WTC11 (cell line): ENCODE measurements at regions not wholly inside any gene's neighbourhood (a gene's known extent, or its start where the extent isn't known, plus 50 kb on each side); places are given as distances from the start of the nearest gene placed in this dataset.

Experiments used
- ATAC-seq: fragments of 200-7000 bp; cut with Tn5 transposase; 2 replicates; pipeline ENCODE4 v1.10.0; 2021; ENCODE audit warnings: mild to moderate bottlenecking, moderate library complexity
- CTCF ChIA-PET: fragments of 300-600 bp; sonication (Branson Sonifier 250); formaldehyde crosslinking; loops from one replicate; lab custom pipeline; 2021; ENCODE audit warnings: antibody characterized with exemption; lab: Charles Lee
- POLR2A ChIA-PET: fragments of 350-600 bp; sonication (Branson Sonifier 250); formaldehyde crosslinking; loops from one replicate; lab custom pipeline; 2021; ENCODE audit warnings: antibody characterized with exemption; lab: Charles Lee
- DNase-seq: peaks from one replicate; pipeline ENCODE4 v3.0.0; 2021; ENCODE audit warnings: low spot score
- H3K27ac Mint-ChIP-seq: 2 replicates; pipeline ENCODE4 v1.8.0; 2021; ENCODE audit warnings: mixed read lengths
- H3K27me3 Mint-ChIP-seq: 2 replicates; pipeline ENCODE4 v1.8.0; 2021; ENCODE audit warnings: low read depth, mild to moderate bottlenecking, moderate library complexity, mixed read lengths
- H3K36me3 Mint-ChIP-seq: 2 replicates; pipeline ENCODE4 v1.8.0; 2021; ENCODE audit warnings: mixed read lengths
- H3K4me1 Mint-ChIP-seq: 2 replicates; pipeline ENCODE4 v1.8.0; 2022; ENCODE audit warnings: mixed read lengths
- H3K4me3 Mint-ChIP-seq: 2 replicates; pipeline ENCODE4 v1.8.0; 2021; ENCODE audit warnings: mild to moderate bottlenecking, moderate library complexity, mixed read lengths
- H3K9me3 Mint-ChIP-seq: 2 replicates; pipeline ENCODE4 v1.8.0; 2021; ENCODE audit warnings: mixed read lengths
- ARID4B ChIP-seq: sonication (generic); formaldehyde crosslinking; IDR thresholded peaks from 2 replicates; pipeline ENCODE4 v1.8.0; 2023; ENCODE audit warnings: missing genetic modification reagents, mild to moderate bottlenecking, borderline replicate concordance
- ATF1 ChIP-seq: sonication (generic); formaldehyde crosslinking; IDR thresholded peaks from 2 replicates; pipeline ENCODE4 v1.8.1; 2023; ENCODE audit warnings: mild to moderate bottlenecking, moderate library complexity, missing genetic modification reagents
- E2F1 ChIP-seq: sonication (generic); formaldehyde crosslinking; IDR thresholded peaks from 2 replicates; pipeline ENCODE4 v1.8.0; 2022; ENCODE audit warnings: mild to moderate bottlenecking, missing genetic modification reagents
- GRHL2 ChIP-seq: fragments of 250-450 bp; sonication (Bioruptor Pico); IDR thresholded peaks from 2 replicates; pipeline ENCODE4 v1.8.0; 2022; ENCODE audit warnings: mild to moderate bottlenecking, moderate library complexity; ENCODE audit not compliant: insufficient replicate concordance, severe bottlenecking
- JUN ChIP-seq: sonication (generic); formaldehyde crosslinking; IDR thresholded peaks from 2 replicates; pipeline ENCODE4 v1.8.0; 2023; ENCODE audit warnings: mild to moderate bottlenecking, missing genetic modification reagents
- OVOL2 ChIP-seq: fragments of 250-450 bp; sonication (Bioruptor Pico); IDR thresholded peaks from 2 replicates; pipeline ENCODE4 v1.9.0; 2021; ENCODE audit warnings: mild to moderate bottlenecking, borderline replicate concordance
- PREB ChIP-seq: sonication (generic); formaldehyde crosslinking; IDR thresholded peaks from 2 replicates; pipeline ENCODE4 v1.8.1; 2022; ENCODE audit warnings: mild to moderate bottlenecking, missing genetic modification reagents, moderate library complexity, borderline replicate concordance
- STAT6 ChIP-seq: sonication (generic); formaldehyde crosslinking; conservative IDR thresholded peaks from 2 replicates; pipeline ENCODE4 v1.8.1; 2023; ENCODE audit warnings: mild to moderate bottlenecking, low read depth, missing genetic modification reagents, moderate library complexity
- TCF7 ChIP-seq: sonication (generic); formaldehyde crosslinking; IDR thresholded peaks from 2 replicates; pipeline ENCODE4 v1.8.0; 2022; ENCODE audit warnings: mild to moderate bottlenecking, low read depth, missing genetic modification reagents, moderate library complexity
- ZNF263 ChIP-seq: sonication (generic); formaldehyde crosslinking; IDR thresholded peaks from 2 replicates; pipeline ENCODE4 v1.8.1; 2022; ENCODE audit warnings: low read depth, mild to moderate bottlenecking, moderate library complexity, missing genetic modification reagents
- ZNF396 ChIP-seq: fragments of 250-450 bp; sonication (Bioruptor Pico); IDR thresholded peaks from 2 replicates; pipeline ENCODE4 v1.8.0; 2021; ENCODE audit warnings: mild to moderate bottlenecking, moderate library complexity, borderline replicate concordance
- ZSCAN18 ChIP-seq: fragments of 250-450 bp; sonication (Bioruptor Pico); IDR thresholded peaks from 2 replicates; pipeline ENCODE4 v2.1.2; 2022; ENCODE audit warnings: mild to moderate bottlenecking, moderate library complexity
- TF ChIP-seq, protein P1 (sequence below): fragments of 250-450 bp; sonication (Bioruptor Pico); IDR thresholded peaks from 2 replicates; pipeline ENCODE4 v1.8.0; 2021; ENCODE audit warnings: mild to moderate bottlenecking
- TF ChIP-seq, protein P2 (sequence below): sonication (generic); formaldehyde crosslinking; IDR thresholded peaks from 2 replicates; pipeline ENCODE4 v1.8.0; 2023; ENCODE audit warnings: mild to moderate bottlenecking, missing genetic modification reagents
- TF ChIP-seq, protein P3 (sequence below): fragments of 250-450 bp; sonication (Bioruptor Pico); IDR thresholded peaks from 2 replicates; pipeline ENCODE4 v1.9.0; 2021; ENCODE audit warnings: moderate library complexity, mild to moderate bottlenecking, inconsistent platforms, borderline replicate concordance

GRCh38 chr18:67964462-67964861, 447.9 kb upstream of the DSEL start:
- DNase-seq (no peak), ATAC-seq (no peak)
- ChIA-PET CTCF (no interaction called here), POLR2A (no interaction called here)
- Mint-ChIP-seq H3K4me1 (no peaks in the 10 kb centered on the region), H3K4me3 (no peak overlapping the region), H3K27me3 (no peaks in the 10 kb centered on the region), H3K27ac (no peak overlapping the region), H3K36me3 (no peaks in the 10 kb centered on the region), H3K9me3 (no peaks in the 10 kb centered on the region)
- TF ChIP-seq PREB (CRISPR knock-in tag) (no peak), ZSCAN18 (CRISPR knock-in tag) (no peak), ZNF263 (CRISPR knock-in tag) (no peak), STAT6 (CRISPR knock-in tag) (no peak), GRHL2 (CRISPR knock-in tag) (no peak), ARID4B (CRISPR knock-in tag) (no peak), ZNF396 (CRISPR knock-in tag) (no peak), E2F1 (no peak), JUN (CRISPR knock-in tag) (no peak), ATF1 (CRISPR knock-in tag) (no peak), TCF7 (no peak), OVOL2 (CRISPR knock-in tag) (no peak)
- TF ChIP-seq, protein P1, sequence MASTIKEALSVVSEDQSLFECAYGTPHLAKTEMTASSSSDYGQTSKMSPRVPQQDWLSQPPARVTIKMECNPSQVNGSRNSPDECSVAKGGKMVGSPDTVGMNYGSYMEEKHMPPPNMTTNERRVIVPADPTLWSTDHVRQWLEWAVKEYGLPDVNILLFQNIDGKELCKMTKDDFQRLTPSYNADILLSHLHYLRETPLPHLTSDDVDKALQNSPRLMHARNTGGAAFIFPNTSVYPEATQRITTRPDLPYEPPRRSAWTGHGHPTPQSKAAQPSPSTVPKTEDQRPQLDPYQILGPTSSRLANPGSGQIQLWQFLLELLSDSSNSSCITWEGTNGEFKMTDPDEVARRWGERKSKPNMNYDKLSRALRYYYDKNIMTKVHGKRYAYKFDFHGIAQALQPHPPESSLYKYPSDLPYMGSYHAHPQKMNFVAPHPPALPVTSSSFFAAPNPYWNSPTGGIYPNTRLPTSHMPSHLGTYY (CRISPR knock-in tag), result no peak
- TF ChIP-seq, protein P2, sequence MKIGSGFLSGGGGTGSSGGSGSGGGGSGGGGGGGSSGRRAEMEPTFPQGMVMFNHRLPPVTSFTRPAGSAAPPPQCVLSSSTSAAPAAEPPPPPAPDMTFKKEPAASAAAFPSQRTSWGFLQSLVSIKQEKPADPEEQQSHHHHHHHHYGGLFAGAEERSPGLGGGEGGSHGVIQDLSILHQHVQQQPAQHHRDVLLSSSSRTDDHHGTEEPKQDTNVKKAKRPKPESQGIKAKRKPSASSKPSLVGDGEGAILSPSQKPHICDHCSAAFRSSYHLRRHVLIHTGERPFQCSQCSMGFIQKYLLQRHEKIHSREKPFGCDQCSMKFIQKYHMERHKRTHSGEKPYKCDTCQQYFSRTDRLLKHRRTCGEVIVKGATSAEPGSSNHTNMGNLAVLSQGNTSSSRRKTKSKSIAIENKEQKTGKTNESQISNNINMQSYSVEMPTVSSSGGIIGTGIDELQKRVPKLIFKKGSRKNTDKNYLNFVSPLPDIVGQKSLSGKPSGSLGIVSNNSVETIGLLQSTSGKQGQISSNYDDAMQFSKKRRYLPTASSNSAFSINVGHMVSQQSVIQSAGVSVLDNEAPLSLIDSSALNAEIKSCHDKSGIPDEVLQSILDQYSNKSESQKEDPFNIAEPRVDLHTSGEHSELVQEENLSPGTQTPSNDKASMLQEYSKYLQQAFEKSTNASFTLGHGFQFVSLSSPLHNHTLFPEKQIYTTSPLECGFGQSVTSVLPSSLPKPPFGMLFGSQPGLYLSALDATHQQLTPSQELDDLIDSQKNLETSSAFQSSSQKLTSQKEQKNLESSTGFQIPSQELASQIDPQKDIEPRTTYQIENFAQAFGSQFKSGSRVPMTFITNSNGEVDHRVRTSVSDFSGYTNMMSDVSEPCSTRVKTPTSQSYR (CRISPR knock-in tag), result no peak
- TF ChIP-seq, protein P3, sequence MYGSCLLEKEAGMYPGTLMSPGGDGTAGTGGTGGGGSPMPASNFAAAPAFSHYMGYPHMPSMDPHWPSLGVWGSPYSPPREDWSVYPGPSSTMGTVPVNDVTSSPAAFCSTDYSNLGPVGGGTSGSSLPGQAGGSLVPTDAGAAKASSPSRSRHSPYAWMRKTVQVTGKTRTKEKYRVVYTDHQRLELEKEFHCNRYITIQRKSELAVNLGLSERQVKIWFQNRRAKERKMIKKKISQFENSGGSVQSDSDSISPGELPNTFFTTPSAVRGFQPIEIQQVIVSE (CRISPR knock-in tag), result no peak
